A673 (cell line): ENCODE measurements at regions not wholly inside any gene's neighbourhood (a gene's known extent, or its start where the extent isn't known, plus 50 kb on each side); places are given as distances from the start of the nearest gene placed in this dataset.

Source experiments
- CTCF ChIP-seq: fragments of 300-800, 200-600 bp; sonication (generic); conservative IDR thresholded peaks from 2 replicates; pipeline ENCODE4 v1.5.1; 2017; ENCODE audit warnings: low read depth, mild to moderate bottlenecking, antibody characterized with exemption, low read length, moderate library complexity, mixed read lengths
- EZH2 ChIP-seq: fragments of 200-600 bp; sonication (generic); IDR thresholded peaks from 2 replicates; pipeline ENCODE4 v1.6.1; 2017; ENCODE audit warnings: borderline replicate concordance, low read depth, mild to moderate bottlenecking, mixed read lengths, antibody characterized with exemption, low read length; ENCODE audit not compliant: poor library complexity, severe bottlenecking

- TF ChIP-seq CTCF (no peak), EZH2 (no peak)
Measured at GRCh38 chr2:47309952-47310800, 58.9 kb upstream of the EPCAM start.
